HepG2 (cell line): ENCODE measurements at regions not wholly inside any gene's neighbourhood (a gene's known extent, or its start where the extent isn't known, plus 50 kb on each side); places are given as distances from the start of the nearest gene placed in this dataset.

Experiments
- ATF7-NPFF ChIP-seq: sonication (generic); formaldehyde crosslinking; IDR thresholded peaks from 2 replicates; pipeline ENCODE4 v1.8.1; 2023; ENCODE audit warnings: mild to moderate bottlenecking, low read depth, missing genetic modification reagents, moderate library complexity
- CTCF ChIP-seq: sonication (generic); formaldehyde crosslinking; IDR thresholded peaks from 2 replicates; pipeline ENCODE4 v1.5.0; 2020; ENCODE audit warnings: mild to moderate bottlenecking, missing genetic modification reagents, moderate library complexity
- EZH2 ChIP-seq: conservative IDR thresholded peaks from 2 replicates; pipeline ENCODE4 v1.6.1; 2012; ENCODE audit warnings: mild to moderate bottlenecking, low read depth, low read length, moderate library complexity
- JUND ChIP-seq: sonication (generic); formaldehyde crosslinking; IDR thresholded peaks from 2 replicates; pipeline ENCODE4 v1.8.0; 2022; ENCODE audit warnings: mild to moderate bottlenecking, missing genetic modification reagents
- POLR2A ChIP-seq, 2 experiments: IDR thresholded peaks; 2 replicates each; pipeline ENCODE4 v1.6.1; 2011; ENCODE audit warnings: low read depth in 2 of 2, low read length in 2 of 2, mild to moderate bottlenecking in 1 of 2, moderate library complexity in 1 of 2; ENCODE audit not compliant: insufficient read depth in 1 of 2
- YY1 ChIP-seq: IDR thresholded peaks from 2 replicates; pipeline ENCODE4 v1.6.1; 2011; ENCODE audit warnings: low read length, low read depth, moderate library complexity, mild to moderate bottlenecking; ENCODE audit not compliant: insufficient read depth, insufficient replicate concordance
- ZFP37 ChIP-seq: sonication (generic); formaldehyde crosslinking; IDR thresholded peaks from 2 replicates; pipeline ENCODE4 v1.4.0; 2020; ENCODE audit warnings: missing genetic modification reagents, borderline replicate concordance
- ZNF776 ChIP-seq: sonication (generic); formaldehyde crosslinking; IDR thresholded peaks from 2 replicates; pipeline ENCODE4 v1.4.0; 2020; ENCODE audit warnings: mild to moderate bottlenecking, missing genetic modification reagents
- TF ChIP-seq, protein P1 (sequence below): sonication (generic); formaldehyde crosslinking; IDR thresholded peaks from 2 replicates; pipeline ENCODE4 v1.4.0; 2020; ENCODE audit warnings: mild to moderate bottlenecking, missing genetic modification reagents
- TF ChIP-seq, protein P2 (sequence below): sonication (generic); formaldehyde crosslinking; IDR thresholded peaks from 2 replicates; pipeline ENCODE4 v1.5.1; 2020; ENCODE audit warnings: missing genetic modification reagents, mild to moderate bottlenecking, borderline replicate concordance
- TF ChIP-seq, protein P3 (sequence below): IDR thresholded peaks from 2 replicates; pipeline ENCODE4 v1.6.1; 2012; ENCODE audit warnings: inconsistent platforms
- TF ChIP-seq, protein P4 (sequence below): sonication (generic); formaldehyde crosslinking; IDR thresholded peaks from 2 replicates; pipeline ENCODE4 v1.5.1; 2020; ENCODE audit warnings: missing genetic modification reagents, mild to moderate bottlenecking, borderline replicate concordance

- no peak for TF ChIP-seq JUND (CRISPR knock-in tag)
- TF ChIP-seq, protein P1, sequence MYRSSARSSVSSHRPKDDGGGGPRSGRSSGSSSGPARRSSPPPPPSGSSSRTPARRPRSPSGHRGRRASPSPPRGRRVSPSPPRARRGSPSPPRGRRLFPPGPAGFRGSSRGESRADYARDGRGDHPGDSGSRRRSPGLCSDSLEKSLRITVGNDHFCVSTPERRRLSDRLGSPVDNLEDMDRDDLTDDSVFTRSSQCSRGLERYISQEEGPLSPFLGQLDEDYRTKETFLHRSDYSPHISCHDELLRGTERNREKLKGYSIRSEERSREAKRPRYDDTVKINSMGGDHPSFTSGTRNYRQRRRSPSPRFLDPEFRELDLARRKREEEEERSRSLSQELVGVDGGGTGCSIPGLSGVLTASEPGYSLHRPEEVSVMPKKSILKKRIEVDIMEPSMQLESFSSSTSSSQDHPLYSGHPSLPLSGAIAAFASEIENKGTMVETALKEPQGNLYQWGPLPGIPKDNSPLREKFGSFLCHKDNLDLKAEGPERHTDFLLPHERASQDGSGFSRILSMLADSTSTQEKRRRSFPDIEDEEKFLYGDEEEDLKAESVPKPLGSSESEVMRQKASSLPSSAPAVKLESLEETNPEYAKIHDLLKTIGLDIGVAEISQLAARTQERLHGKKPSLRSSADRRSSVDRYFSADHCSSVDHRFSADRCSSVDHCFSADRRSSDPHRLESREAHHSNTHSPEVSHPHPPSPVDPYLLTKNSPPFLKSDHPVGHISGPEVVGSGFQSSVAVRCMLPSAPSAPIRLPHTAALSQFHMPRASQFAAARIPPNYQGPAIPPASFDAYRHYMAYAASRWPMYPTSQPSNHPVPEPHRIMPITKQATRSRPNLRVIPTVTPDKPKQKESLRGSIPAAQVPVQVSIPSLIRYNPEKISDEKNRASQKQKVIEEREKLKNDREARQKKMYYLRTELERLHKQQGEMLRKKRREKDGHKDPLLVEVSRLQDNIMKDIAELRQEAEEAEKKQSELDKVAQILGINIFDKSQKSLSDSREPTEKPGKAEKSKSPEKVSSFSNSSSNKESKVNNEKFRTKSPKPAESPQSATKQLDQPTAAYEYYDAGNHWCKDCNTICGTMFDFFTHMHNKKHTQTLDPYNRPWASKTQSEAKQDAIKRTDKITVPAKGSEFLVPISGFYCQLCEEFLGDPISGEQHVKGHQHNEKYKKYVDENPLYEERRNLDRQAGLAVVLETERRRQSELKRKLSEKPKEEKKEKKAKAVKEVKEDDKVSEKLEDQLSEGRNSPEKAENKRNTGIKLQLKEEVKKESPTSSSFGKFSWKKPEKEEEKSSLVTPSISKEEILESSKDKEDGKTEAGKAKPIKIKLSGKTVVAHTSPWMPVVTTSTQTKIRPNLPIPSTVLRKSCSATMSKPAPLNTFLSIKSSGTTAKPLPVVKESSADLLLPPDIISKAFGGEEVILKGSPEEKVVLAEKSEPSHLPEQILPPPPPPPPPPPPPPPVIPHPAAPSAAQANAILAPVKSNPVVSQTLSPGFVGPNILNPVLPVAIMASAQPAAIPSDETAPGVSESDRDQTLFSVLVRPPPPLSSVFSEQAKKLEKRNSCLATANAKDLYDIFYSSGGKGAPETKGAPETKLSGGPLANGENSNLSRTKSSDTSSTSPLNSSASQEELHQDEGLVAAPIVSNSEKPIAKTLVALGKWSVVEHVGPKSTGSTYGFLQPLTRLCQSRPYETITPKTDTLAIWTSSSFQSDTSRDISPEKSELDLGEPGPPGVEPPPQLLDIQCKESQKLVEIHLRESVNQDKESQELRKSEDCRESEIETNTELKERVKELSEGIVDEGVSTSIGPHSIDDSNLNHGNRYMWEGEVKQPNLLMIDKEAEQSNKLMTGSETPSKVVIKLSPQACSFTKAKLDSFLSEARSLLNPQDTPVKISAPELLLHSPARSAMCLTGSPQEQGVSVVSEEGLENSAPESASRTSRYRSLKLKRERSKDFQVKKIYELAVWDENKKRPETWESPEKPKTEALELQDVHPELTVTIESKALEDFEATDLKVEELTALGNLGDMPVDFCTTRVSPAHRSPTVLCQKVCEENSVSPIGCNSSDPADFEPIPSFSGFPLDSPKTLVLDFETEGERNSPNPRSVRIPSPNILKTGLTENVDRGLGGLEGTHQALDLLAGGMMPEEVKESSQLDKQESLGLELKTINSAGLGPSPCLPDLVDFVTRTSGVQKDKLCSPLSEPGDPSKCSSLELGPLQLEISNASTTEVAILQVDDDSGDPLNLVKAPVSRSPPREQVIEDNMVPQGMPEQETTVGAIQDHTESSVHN (CRISPR knock-in tag) = no peak
- TF ChIP-seq EZH2 = no peak
- no peak for TF ChIP-seq YY1
- TF ChIP-seq POLR2A (IDR thresholded peaks at IDR 0.05; ENCODE audit: insufficient read depth in 1 of 2, low read depth in 2 of 2, low read length in 2 of 2) = no peak
- no peak for TF ChIP-seq ATF7-NPFF (CRISPR knock-in tag)
- no peak for TF ChIP-seq CTCF (CRISPR knock-in tag)
- TF ChIP-seq, protein P2, sequence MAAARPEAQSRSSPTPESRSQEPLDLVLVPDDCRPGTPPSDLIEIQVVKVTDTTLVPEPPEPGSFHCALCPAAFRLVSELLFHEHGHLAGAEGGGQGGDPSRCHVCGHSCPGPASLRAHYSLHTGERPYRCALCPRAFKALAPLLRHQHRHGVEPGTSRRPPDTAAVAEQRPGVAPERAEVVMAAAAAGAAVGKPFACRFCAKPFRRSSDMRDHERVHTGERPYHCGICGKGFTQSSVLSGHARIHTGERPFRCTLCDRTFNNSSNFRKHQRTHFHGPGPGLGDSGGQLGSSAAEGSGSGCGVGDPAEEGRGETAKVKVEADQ (CRISPR knock-in tag) = no peak
- TF ChIP-seq, protein P3, sequence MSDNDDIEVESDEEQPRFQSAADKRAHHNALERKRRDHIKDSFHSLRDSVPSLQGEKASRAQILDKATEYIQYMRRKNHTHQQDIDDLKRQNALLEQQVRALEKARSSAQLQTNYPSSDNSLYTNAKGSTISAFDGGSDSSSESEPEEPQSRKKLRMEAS = no peak
- no peak for TF ChIP-seq ZFP37 (CRISPR knock-in tag)
- no peak for TF ChIP-seq ZNF776 (CRISPR knock-in tag)
- TF ChIP-seq, protein P4, sequence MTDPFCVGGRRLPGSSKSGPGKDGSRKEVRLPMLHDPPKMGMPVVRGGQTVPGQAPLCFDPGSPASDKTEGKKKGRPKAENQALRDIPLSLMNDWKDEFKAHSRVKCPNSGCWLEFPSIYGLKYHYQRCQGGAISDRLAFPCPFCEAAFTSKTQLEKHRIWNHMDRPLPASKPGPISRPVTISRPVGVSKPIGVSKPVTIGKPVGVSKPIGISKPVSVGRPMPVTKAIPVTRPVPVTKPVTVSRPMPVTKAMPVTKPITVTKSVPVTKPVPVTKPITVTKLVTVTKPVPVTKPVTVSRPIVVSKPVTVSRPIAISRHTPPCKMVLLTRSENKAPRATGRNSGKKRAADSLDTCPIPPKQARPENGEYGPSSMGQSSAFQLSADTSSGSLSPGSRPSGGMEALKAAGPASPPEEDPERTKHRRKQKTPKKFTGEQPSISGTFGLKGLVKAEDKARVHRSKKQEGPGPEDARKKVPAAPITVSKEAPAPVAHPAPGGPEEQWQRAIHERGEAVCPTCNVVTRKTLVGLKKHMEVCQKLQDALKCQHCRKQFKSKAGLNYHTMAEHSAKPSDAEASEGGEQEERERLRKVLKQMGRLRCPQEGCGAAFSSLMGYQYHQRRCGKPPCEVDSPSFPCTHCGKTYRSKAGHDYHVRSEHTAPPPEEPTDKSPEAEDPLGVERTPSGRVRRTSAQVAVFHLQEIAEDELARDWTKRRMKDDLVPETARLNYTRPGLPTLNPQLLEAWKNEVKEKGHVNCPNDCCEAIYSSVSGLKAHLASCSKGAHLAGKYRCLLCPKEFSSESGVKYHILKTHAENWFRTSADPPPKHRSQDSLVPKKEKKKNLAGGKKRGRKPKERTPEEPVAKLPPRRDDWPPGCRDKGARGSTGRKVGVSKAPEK = no peak
Measured at GRCh38 chr2:49369650-49370049, 215.3 kb upstream of the FSHR start.
